ENCODE measurements at regions not wholly inside any gene's neighbourhood (a gene's known extent, or its start where the extent isn't known, plus 50 kb on each side); places are given as distances from the start of the nearest gene placed in this dataset.

GRCh38 chr11:43578346-43579170, 102.0 kb upstream of the HSD17B12 start:
- TF ChIP-seq POLR2AphosphoS5 (IDR thresholded peaks at IDR 0.05) = no peak
- TF ChIP-seq CTCF (IDR thresholded peaks at IDR 0.05) = no peak

Measured in suprapubic skin (tissue), 3 donors.